Endothelial cell of umbilical vein (primary cell): ENCODE measurements at regions not wholly inside any gene's neighbourhood (a gene's known extent, or its start where the extent isn't known, plus 50 kb on each side); places are given as distances from the start of the nearest gene placed in this dataset.

Source experiments
- BruUV-seq: library from RNA; stranded (reverse); fragments of 400-500 nt; replicated peaks from 2 replicates; lab custom pipeline; 2021; lab: Mats Ljungman, UMichigan
- CTCF ChIA-PET: fragments of 300-600, 350-600 bp; sonication (Branson Sonifier 250); formaldehyde crosslinking; loops from one replicate; lab custom pipeline; 2021; ENCODE audit warnings: antibody characterized with exemption, inconsistent platforms; lab: Charles Lee
- POLR2A ChIA-PET: fragments of 300-600, 350-600 bp; sonication (Branson Sonifier 250); formaldehyde crosslinking; loops from one replicate; lab custom pipeline; 2021; ENCODE audit warnings: antibody characterized with exemption, inconsistent platforms; lab: Charles Lee
- DNase-seq: peaks from one replicate; pipeline ENCODE4 v3.0.0-alpha.2; 2011; ENCODE audit warnings: low read depth, low spot score
- FAIRE-seq: peaks from 2 replicates; lab custom pipeline; 2011; peaks lifted over from hg19 to GRCh38; lab: Jason Lieb, UNC
- H2AFZ ChIP-seq: 2 replicates; pipeline ENCODE4 v1.6.0; 2012; ENCODE audit warnings: low read depth, low read length, control low read depth, inconsistent platforms
- H3K27ac ChIP-seq: 2 replicates; pipeline ENCODE4 v1.5.1; 2011; ENCODE audit warnings: low read depth, mild to moderate bottlenecking, control low read depth, low read length, moderate library complexity; ENCODE audit not compliant: insufficient read depth
- H3K27me3 ChIP-seq, 2 experiments: 2 replicates each; pipeline versions ENCODE4 v1.6.0 to v1.6.1; 2011; ENCODE audit warnings: low read length in 2 of 2, mixed read lengths in 1 of 2; ENCODE audit not compliant: control insufficient read depth in 2 of 2, insufficient read depth in 2 of 2
- H3K36me3 ChIP-seq, 2 experiments: 2 replicates in 1 of 2; 3 replicates in 1 of 2; pipeline ENCODE4 v1.5.1; 2011; ENCODE audit warnings: low read length in 2 of 2, mild to moderate bottlenecking in 1 of 2, moderate library complexity in 1 of 2; ENCODE audit not compliant: control insufficient read depth in 2 of 2, insufficient read depth in 2 of 2; ENCODE audit errors: extremely low read depth in 1 of 2
- H3K4me1 ChIP-seq: 3 replicates; pipeline ENCODE4 v1.5.1; 2011; ENCODE audit warnings: mild to moderate bottlenecking, low read length; ENCODE audit not compliant: control insufficient read depth, insufficient read depth; ENCODE audit errors: extremely low read depth
- H3K4me2 ChIP-seq: 2 replicates; pipeline ENCODE4 v1.6.1; 2011; ENCODE audit warnings: low read length, control low read depth, mixed read lengths; ENCODE audit not compliant: insufficient read depth
- H3K4me3 ChIP-seq, 3 experiments: fragments of 200-600 bp in 1 of 3; sonication (generic), shearing (Covaris generic) in 1 of 3; replicated peaks in 1 of 3; 2 replicates each; pipeline ENCODE4 v1.5.1; 2011 to 2016; ENCODE audit warnings: control low read depth in 3 of 3, low read length in 3 of 3, mild to moderate bottlenecking in 2 of 3, inconsistent platforms in 1 of 3, low read depth in 1 of 3, moderate library complexity in 1 of 3; ENCODE audit not compliant: insufficient read depth in 1 of 3
- H3K79me2 ChIP-seq: 2 replicates; pipeline ENCODE4 v1.6.0; 2012; ENCODE audit warnings: low read length, inconsistent platforms; ENCODE audit not compliant: control insufficient read depth, insufficient read depth
- H3K9ac ChIP-seq: replicated peaks from 2 replicates; pipeline ENCODE3; 2011; ENCODE audit warnings: low read length, control low read depth; ENCODE audit not compliant: insufficient read depth; ENCODE audit errors: extremely low read depth
- H3K9me1 ChIP-seq: replicated peaks from 3 replicates; pipeline ENCODE4 v1.6.0; 2011; ENCODE audit warnings: mild to moderate bottlenecking, low read length; ENCODE audit not compliant: control insufficient read depth, insufficient read depth; ENCODE audit errors: extremely low read depth
- H3K9me3 ChIP-seq: replicated peaks from 2 replicates; pipeline ENCODE4 v1.5.1; 2012; ENCODE audit warnings: low read length, inconsistent platforms; ENCODE audit not compliant: control insufficient read depth, insufficient read depth
- H4K20me1 ChIP-seq: replicated peaks from 2 replicates; pipeline ENCODE3; 2011; ENCODE audit warnings: mild to moderate bottlenecking, low read length; ENCODE audit not compliant: control insufficient read depth, insufficient read depth; ENCODE audit errors: extremely low read depth
- EZH2 ChIP-seq: IDR thresholded peaks from 2 replicates; pipeline ENCODE4 v1.6.1; 2012; ENCODE audit warnings: borderline replicate concordance, low read depth, mild to moderate bottlenecking, moderate library complexity, low read length, inconsistent platforms; ENCODE audit not compliant: severe bottlenecking
- FOS ChIP-seq: IDR thresholded peaks from 2 replicates; pipeline ENCODE4 v1.6.1; 2011; ENCODE audit warnings: mild to moderate bottlenecking, low read length, moderate library complexity, borderline replicate concordance; ENCODE audit not compliant: insufficient read depth
- GATA2 ChIP-seq: IDR thresholded peaks from 2 replicates; pipeline ENCODE4 v1.7.0; 2011; ENCODE audit warnings: low read depth, mild to moderate bottlenecking, moderate library complexity, mixed read lengths, low read length; ENCODE audit not compliant: insufficient read length, insufficient read depth
- JUN ChIP-seq: IDR thresholded peaks from 2 replicates; pipeline ENCODE4 v1.6.1; 2011; ENCODE audit warnings: borderline replicate concordance, low read depth; ENCODE audit not compliant: insufficient read length, insufficient read depth
- MYC ChIP-seq: IDR thresholded peaks from one replicate; pipeline ENCODE4 v1.6.1; 2011; ENCODE audit warnings: mild to moderate bottlenecking, low read depth, low read length
- POLR2A ChIP-seq: IDR thresholded peaks from 2 replicates; pipeline ENCODE4 v1.6.1; 2012; ENCODE audit warnings: low read depth, mild to moderate bottlenecking, control low read depth, low read length
- POLR2AphosphoS5 ChIP-seq: IDR thresholded peaks from 2 replicates; pipeline ENCODE4 v1.6.1; 2012; ENCODE audit warnings: low read depth, mild to moderate bottlenecking, control low read depth, low read length, moderate library complexity; ENCODE audit not compliant: insufficient read depth
- dilution Hi-C: fragments of 300-500 bp; cut with MboI; formaldehyde crosslinking; loops from one replicate; pipeline ENCODE4 v1.15.0; 2019; ENCODE audit warnings: low sequenced_read_pairs; ENCODE audit not compliant: extremely low pct_ligation_motif_present
- intact Hi-C: fragments of 100-400 bp; cut with micrococcal nuclease; formaldehyde crosslinking; loops from one replicate; pipeline ENCODE4 v1.10.0; 2022
- TF ChIP-seq, protein P1 (sequence below), 2 donors: IDR thresholded peaks; 1 replicate in 1 of 2; 2 replicates in 1 of 2; pipeline ENCODE4 v1.5.1; 2011; ENCODE audit warnings: low read length in 2 of 2, mild to moderate bottlenecking in 2 of 2, moderate library complexity in 2 of 2, control low read depth in 1 of 2, inconsistent platforms in 1 of 2, low read depth in 1 of 2; ENCODE audit not compliant: insufficient read depth in 1 of 2; ENCODE audit errors: extremely low read depth in 1 of 2
- TF ChIP-seq, protein P2 (sequence below): IDR thresholded peaks from 2 replicates; pipeline ENCODE4 v1.6.1; 2011; ENCODE audit not compliant: insufficient read depth, insufficient read length

- FAIRE-seq (no peak), DNase-seq (no peak)
- Histone ChIP-seq H3K4me3 (no peak overlapping the region), H3K4me1 (no peaks in the 10 kb centered on the region), H2AFZ (no peak overlapping the region), H4K20me1 (no peaks in the 10 kb centered on the region), H3K4me2 (no peak overlapping the region), H3K36me3 (no peaks in the 10 kb centered on the region), H3K27me3 (no peaks in the 10 kb centered on the region), H3K9me3 (no peaks in the 10 kb centered on the region), H3K79me2 (no peaks in the 10 kb centered on the region), H3K9me1 (no peaks in the 10 kb centered on the region), H3K27ac (no peak overlapping the region), H3K9ac (no peak overlapping the region)
- BruUV-seq = no TSS peak
- ChIA-PET POLR2A (no interaction called here), CTCF (no interaction called here)
- dilution Hi-C loops (no loop called here), intact Hi-C loops (no loop called here)
- TF ChIP-seq FOS = no peak
- TF ChIP-seq, protein P1, sequence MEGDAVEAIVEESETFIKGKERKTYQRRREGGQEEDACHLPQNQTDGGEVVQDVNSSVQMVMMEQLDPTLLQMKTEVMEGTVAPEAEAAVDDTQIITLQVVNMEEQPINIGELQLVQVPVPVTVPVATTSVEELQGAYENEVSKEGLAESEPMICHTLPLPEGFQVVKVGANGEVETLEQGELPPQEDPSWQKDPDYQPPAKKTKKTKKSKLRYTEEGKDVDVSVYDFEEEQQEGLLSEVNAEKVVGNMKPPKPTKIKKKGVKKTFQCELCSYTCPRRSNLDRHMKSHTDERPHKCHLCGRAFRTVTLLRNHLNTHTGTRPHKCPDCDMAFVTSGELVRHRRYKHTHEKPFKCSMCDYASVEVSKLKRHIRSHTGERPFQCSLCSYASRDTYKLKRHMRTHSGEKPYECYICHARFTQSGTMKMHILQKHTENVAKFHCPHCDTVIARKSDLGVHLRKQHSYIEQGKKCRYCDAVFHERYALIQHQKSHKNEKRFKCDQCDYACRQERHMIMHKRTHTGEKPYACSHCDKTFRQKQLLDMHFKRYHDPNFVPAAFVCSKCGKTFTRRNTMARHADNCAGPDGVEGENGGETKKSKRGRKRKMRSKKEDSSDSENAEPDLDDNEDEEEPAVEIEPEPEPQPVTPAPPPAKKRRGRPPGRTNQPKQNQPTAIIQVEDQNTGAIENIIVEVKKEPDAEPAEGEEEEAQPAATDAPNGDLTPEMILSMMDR (IDR thresholded peaks at IDR 0.05; ENCODE audit: extremely low read depth in 1 of 2, insufficient read depth in 1 of 2, low read depth in 1 of 2, low read length in 2 of 2) = no peak
- no peak for TF ChIP-seq GATA2
- TF ChIP-seq JUN = no peak
- TF ChIP-seq POLR2A = no peak
- TF ChIP-seq, protein P2, sequence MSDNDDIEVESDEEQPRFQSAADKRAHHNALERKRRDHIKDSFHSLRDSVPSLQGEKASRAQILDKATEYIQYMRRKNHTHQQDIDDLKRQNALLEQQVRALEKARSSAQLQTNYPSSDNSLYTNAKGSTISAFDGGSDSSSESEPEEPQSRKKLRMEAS = no peak
- TF ChIP-seq POLR2AphosphoS5 = no peak
- no peak for TF ChIP-seq MYC
- no peak for TF ChIP-seq EZH2
These were observed 501.6 kb downstream of the SLC6A15 start for GRCh38 chr12:84411031-84411430.
